ENCODE measurements at regions not wholly inside any gene's neighbourhood (a gene's known extent, or its start where the extent isn't known, plus 50 kb on each side); places are given as distances from the start of the nearest gene placed in this dataset.

- TF ChIP-seq MXD4 (CRISPR knock-in tag; IDR thresholded peaks at IDR 0.05): peak; percentile 61; the same call in 1 of the 2 replicates
- TF ChIP-seq THYN1 (CRISPR knock-in tag; IDR thresholded peaks at IDR 0.05; ENCODE audit: borderline replicate concordance, low read depth): no peak
- TF ChIP-seq SMAD9 (CRISPR knock-in tag; IDR thresholded peaks at IDR 0.05): no peak
- TF ChIP-seq PAXIP1 (CRISPR knock-in tag; conservative IDR thresholded peaks at IDR 0.05): peak; percentile 98
- no peak for TF ChIP-seq SMAD1 (CRISPR knock-in tag; IDR thresholded peaks at IDR 0.05; ENCODE audit: borderline replicate concordance, low read depth)
- TF ChIP-seq ZBTB34 (CRISPR knock-in tag; IDR thresholded peaks at IDR 0.05): no peak
- peak; percentile 43 for TF ChIP-seq RNF2 (conservative IDR thresholded peaks at IDR 0.05; ENCODE audit: low read depth)
- TF ChIP-seq ZNF407 (CRISPR knock-in tag; IDR thresholded peaks at IDR 0.05; ENCODE audit: not compliant biosample characterization): no peak
- TF ChIP-seq SRSF9 (IDR thresholded peaks at IDR 0.05; ENCODE audit: borderline replicate concordance, insufficient read depth, low read depth, low read length, poor library complexity, severe bottlenecking): no peak
- peak; percentile 58 to 68; a peak in 3 of 4 replicates for TF ChIP-seq HMGXB4 (CRISPR knock-in tag; IDR thresholded peaks at IDR 0.05; ENCODE audit: borderline replicate concordance in 1 of 2, low read depth in 1 of 2)
Measured at GRCh38 chr20:47973519-47974233, 188.4 kb upstream of the SULF2 start (continued).
